ENCODE measurements at regions not wholly inside any gene's neighbourhood (a gene's known extent, or its start where the extent isn't known, plus 50 kb on each side); places are given as distances from the start of the nearest gene placed in this dataset.

- intact Hi-C loops (cut with micrococcal nuclease; ENCODE audit: unreplicated experiment) = no loop called here
- no peak overlapping the region for H3K4me3 ChIP-seq
- no peak overlapping the region for H3K9ac ChIP-seq (ENCODE audit: control insufficient read depth, insufficient read depth, low read length)
- ATAC-seq (no peak), FAIRE-seq (no peak), DNase-seq (ENCODE audit: low read depth, low spot score) (no peak)
- BruUV-seq (replicated peaks) = no TSS peak
- H3K36me3 ChIP-seq (ENCODE audit: control insufficient read depth in 2 of 2, insufficient read depth in 2 of 2, low read length in 1 of 2) = no peaks in the 10 kb centered on the region
- WGBS (ENCODE audit: insufficient coverage, insufficient replicate concordance, low lambda C conversion rate, missing lambda C conversion rate) = 0% methylated on average over 3 of the region's 3 CpGs
- ChIA-PET CTCF (no interaction called here), RAD21 (ENCODE audit: unreplicated experiment) (no interaction called here), SMC1A (ENCODE audit: uncharacterized antibody, unreplicated experiment) (no interaction called here), POLR2A (no interaction called here)
- H3K9me3 ChIP-seq (replicated peaks; ENCODE audit: control insufficient read depth, insufficient read depth, low read length) = no peaks in the 10 kb centered on the region
- H4K20me1 ChIP-seq (ENCODE audit: control insufficient read depth, insufficient read depth) = no peaks in the 10 kb centered on the region
- H3K4me2 ChIP-seq (ENCODE audit: control insufficient read depth, insufficient read depth) = no peak overlapping the region
- no peaks in the 10 kb centered on the region; a peak in 1 of 4 replicates for H3K27me3 ChIP-seq (replicated peaks in 1 of 2; ENCODE audit: control insufficient read depth in 2 of 2, insufficient read depth in 2 of 2, low read length in 1 of 2)
- no peak overlapping the region for H2AFZ ChIP-seq (ENCODE audit: control insufficient read depth, low read depth, low read length)
- no peaks in the 10 kb centered on the region for H3K79me2 ChIP-seq (ENCODE audit: control insufficient read depth, insufficient read depth, low read length)
- in situ Hi-C loops (cut with MboI) = no loop called here
- H3K4me1 ChIP-seq (ENCODE audit: control insufficient read depth, insufficient read depth, low read length) = no peaks in the 10 kb centered on the region
- no peak overlapping the region for H3K27ac ChIP-seq (ENCODE audit: control insufficient read depth, insufficient read depth)
- no peak for TF ChIP-seq ETV6 (conservative IDR thresholded peaks at IDR 0.05 in 1 of 2, IDR thresholded peaks at IDR 0.05 in 1 of 2; ENCODE audit: borderline replicate concordance in 1 of 2, low read depth in 1 of 2)
- no peak for TF ChIP-seq MYC (IDR thresholded peaks at IDR 0.05; ENCODE audit: insufficient read depth, insufficient read length, insufficient replicate concordance, low read length, severe bottlenecking)
- no peak for TF ChIP-seq POU2F2 (IDR thresholded peaks at IDR 0.05; ENCODE audit: borderline replicate concordance, low read depth, low read length)
- no peak for TF ChIP-seq BCLAF1 (IDR thresholded peaks at IDR 0.05)
- no peak for TF ChIP-seq RELB (IDR thresholded peaks at IDR 0.05; ENCODE audit: low read depth)
- TF ChIP-seq PAX5 (IDR thresholded peaks at IDR 0.05; ENCODE audit: borderline replicate concordance, low read depth, low read length) = no peak
- TF ChIP-seq NR2C1 (IDR thresholded peaks at IDR 0.05) = no peak
- TF ChIP-seq NRF1 (conservative IDR thresholded peaks at IDR 0.05; ENCODE audit: low read depth, low read length) = no peak
- TF ChIP-seq RAD51 (IDR thresholded peaks at IDR 0.05) = no peak
- TF ChIP-seq CREM (IDR thresholded peaks at IDR 0.05; ENCODE audit: low read depth) = no peak
- no peak for TF ChIP-seq TARDBP (IDR thresholded peaks at IDR 0.05; ENCODE audit: borderline replicate concordance)
- no peak for TF ChIP-seq E2F8 (IDR thresholded peaks at IDR 0.05; ENCODE audit: low read depth, partially characterized antibody)
- no peak for TF ChIP-seq TCF3 (IDR thresholded peaks at IDR 0.05; ENCODE audit: borderline replicate concordance, insufficient read depth, low read depth, low read length)
- TF ChIP-seq E2F4 (IDR thresholded peaks at IDR 0.05; ENCODE audit: low read depth, low read length) = no peak
- no peak for TF ChIP-seq CREB1 (IDR thresholded peaks at IDR 0.05; ENCODE audit: low read depth)
- TF ChIP-seq NR2C2 (IDR thresholded peaks at IDR 0.05; ENCODE audit: borderline replicate concordance, control insufficient read depth, insufficient read length, low read depth) = no peak
Measured at GRCh38 chr22:33162196-33162595, 104.0 kb upstream of the SYN3 start.
